ENCODE measurements at regions not wholly inside any gene's neighbourhood (a gene's known extent, or its start where the extent isn't known, plus 50 kb on each side); places are given as distances from the start of the nearest gene placed in this dataset.

DNA sequence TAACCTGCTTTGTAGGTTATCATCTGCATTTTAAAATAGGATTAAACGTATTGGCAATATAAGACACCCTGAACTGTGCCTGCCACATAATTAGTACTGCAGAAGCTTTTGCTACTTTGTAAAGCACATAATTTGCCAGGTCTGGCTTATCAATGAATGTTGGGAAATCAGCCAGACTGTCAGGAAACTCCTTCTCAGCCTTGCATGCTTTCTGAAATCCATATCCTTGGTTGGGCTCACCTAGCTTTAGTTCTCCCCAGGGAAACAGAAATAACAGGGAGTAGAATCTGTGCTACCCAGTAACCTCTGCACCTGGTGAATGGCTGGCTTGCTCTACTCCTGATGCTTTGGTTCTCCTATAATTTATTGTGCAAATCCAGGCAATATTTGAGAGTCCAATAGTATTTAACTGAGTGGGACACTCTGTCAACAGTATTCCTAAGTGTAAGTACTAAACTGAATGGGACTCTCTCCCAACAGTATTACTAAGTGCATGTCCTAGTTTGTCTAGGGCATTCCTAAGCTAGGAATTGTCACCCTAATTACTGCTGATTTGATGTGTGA, 354.5 kb downstream of the WDR72 start:
- H3K9me3 ChIP-seq, result no peaks in the 10 kb centered on the region
- H3K4me1 ChIP-seq (ENCODE audit: control insufficient read depth in 1 of 2, insufficient read depth in 2 of 2, low read depth in 1 of 2, low read length in 1 of 2), result no peaks in the 10 kb centered on the region
- H3F3A ChIP-seq (replicated peaks; ENCODE audit: insufficient read depth), result no peaks in the 10 kb centered on the region
- no peaks in the 10 kb centered on the region for H3K36me3 ChIP-seq (replicated peaks in 1 of 2; ENCODE audit: control insufficient read depth in 1 of 2, insufficient read depth in 2 of 2, low read length in 1 of 2)
- H3K9me2 ChIP-seq, result no peaks in the 10 kb centered on the region
- ChIA-PET POLR2A (no interaction called here), CTCF (interaction anchor here (1.1 kb wide), 1 partner anchor 9 kb away, joined by 3 read pairs; no protein-coding TSS in a partner anchor)
- H3K27me3 ChIP-seq (ENCODE audit: insufficient read depth), result no peaks in the 10 kb centered on the region; the same call in 1 of the 2 replicates
- H4K20me1 ChIP-seq (ENCODE audit: insufficient read depth), result no peaks in the 10 kb centered on the region
- no peak overlapping the region for H2AFZ ChIP-seq (ENCODE audit: low read depth)
- no peak for DNase-seq
- no peak overlapping the region for H3K4me2 ChIP-seq
- H3K9ac ChIP-seq, result no peak overlapping the region
- no peak overlapping the region for H3K27ac ChIP-seq (ENCODE audit: low read depth in 2 of 2, low read length in 1 of 2)
- H3K4me3 ChIP-seq (ENCODE audit: low read depth in 2 of 2, low read length in 1 of 2), result no peak overlapping the region
- TF ChIP-seq FOXJ3 (CRISPR knock-in tag; IDR thresholded peaks at IDR 0.05), result no peak
- no peak for TF ChIP-seq TCF12 (IDR thresholded peaks at IDR 0.05)
- no peak for TF ChIP-seq MEF2A (IDR thresholded peaks at IDR 0.05; ENCODE audit: borderline replicate concordance, low read depth)
- no peak for TF ChIP-seq TAF1 (IDR thresholded peaks at IDR 0.05; ENCODE audit: borderline replicate concordance, low read depth, low read length)
- TF ChIP-seq YY1 (IDR thresholded peaks at IDR 0.05; ENCODE audit: low read depth), result no peak
- TF ChIP-seq, protein P1, sequence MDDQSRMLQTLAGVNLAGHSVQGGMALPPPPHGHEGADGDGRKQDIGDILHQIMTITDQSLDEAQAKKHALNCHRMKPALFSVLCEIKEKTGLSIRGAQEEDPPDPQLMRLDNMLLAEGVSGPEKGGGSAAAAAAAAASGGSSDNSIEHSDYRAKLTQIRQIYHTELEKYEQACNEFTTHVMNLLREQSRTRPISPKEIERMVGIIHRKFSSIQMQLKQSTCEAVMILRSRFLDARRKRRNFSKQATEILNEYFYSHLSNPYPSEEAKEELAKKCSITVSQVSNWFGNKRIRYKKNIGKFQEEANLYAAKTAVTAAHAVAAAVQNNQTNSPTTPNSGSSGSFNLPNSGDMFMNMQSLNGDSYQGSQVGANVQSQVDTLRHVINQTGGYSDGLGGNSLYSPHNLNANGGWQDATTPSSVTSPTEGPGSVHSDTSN (IDR thresholded peaks at IDR 0.05), result no peak
- no peak for TF ChIP-seq ELF1 (IDR thresholded peaks at IDR 0.05)
- no peak for TF ChIP-seq NRF1 (IDR thresholded peaks at IDR 0.05; ENCODE audit: low read depth, low read length)
- no peak for TF ChIP-seq TEAD4 (IDR thresholded peaks at IDR 0.05; ENCODE audit: borderline replicate concordance, insufficient read depth)
- TF ChIP-seq, protein P2, sequence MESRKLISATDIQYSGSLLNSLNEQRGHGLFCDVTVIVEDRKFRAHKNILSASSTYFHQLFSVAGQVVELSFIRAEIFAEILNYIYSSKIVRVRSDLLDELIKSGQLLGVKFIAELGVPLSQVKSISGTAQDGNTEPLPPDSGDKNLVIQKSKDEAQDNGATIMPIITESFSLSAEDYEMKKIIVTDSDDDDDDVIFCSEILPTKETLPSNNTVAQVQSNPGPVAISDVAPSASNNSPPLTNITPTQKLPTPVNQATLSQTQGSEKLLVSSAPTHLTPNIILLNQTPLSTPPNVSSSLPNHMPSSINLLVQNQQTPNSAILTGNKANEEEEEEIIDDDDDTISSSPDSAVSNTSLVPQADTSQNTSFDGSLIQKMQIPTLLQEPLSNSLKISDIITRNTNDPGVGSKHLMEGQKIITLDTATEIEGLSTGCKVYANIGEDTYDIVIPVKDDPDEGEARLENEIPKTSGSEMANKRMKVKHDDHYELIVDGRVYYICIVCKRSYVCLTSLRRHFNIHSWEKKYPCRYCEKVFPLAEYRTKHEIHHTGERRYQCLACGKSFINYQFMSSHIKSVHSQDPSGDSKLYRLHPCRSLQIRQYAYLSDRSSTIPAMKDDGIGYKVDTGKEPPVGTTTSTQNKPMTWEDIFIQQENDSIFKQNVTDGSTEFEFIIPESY (IDR thresholded peaks at IDR 0.05; ENCODE audit: borderline replicate concordance, low read depth), result no peak
- TF ChIP-seq EP300 (IDR thresholded peaks at IDR 0.05; ENCODE audit: borderline replicate concordance in 1 of 2, low read depth in 1 of 2, low read length in 1 of 2), result no peak
- no peak for TF ChIP-seq RFX5 (IDR thresholded peaks at IDR 0.05; ENCODE audit: low read length)
- no peak for TF ChIP-seq FOSL2 (IDR thresholded peaks at IDR 0.05; ENCODE audit: borderline replicate concordance, low read depth)
- TF ChIP-seq MXI1 (IDR thresholded peaks at IDR 0.05; ENCODE audit: low read depth, low read length), result no peak
- TF ChIP-seq RCOR1 (IDR thresholded peaks at IDR 0.05; ENCODE audit: low read length), result no peak
- no peak for TF ChIP-seq CHD2 (IDR thresholded peaks at IDR 0.05; ENCODE audit: low read length, partially characterized antibody)
- no peak for TF ChIP-seq EZH2phosphoT487 (IDR thresholded peaks at IDR 0.05; ENCODE audit: borderline replicate concordance, low read depth)
- TF ChIP-seq SIN3A (IDR thresholded peaks at IDR 0.05; ENCODE audit: borderline replicate concordance, low read depth, low read length), result no peak
- no peaks in the 10 kb centered on the region for H3K79me2 ChIP-seq (ENCODE audit: insufficient read depth)
- WGBS (ENCODE audit: low lambda C conversion rate), result 0% methylated on average over 1 of the region's 1 CpG

Data from SK-N-SH (cell line).